ENCODE measurements at regions not wholly inside any gene's neighbourhood (a gene's known extent, or its start where the extent isn't known, plus 50 kb on each side); places are given as distances from the start of the nearest gene placed in this dataset.
"Not testable (repeated sequence)": the region's sequence is repeated elsewhere in the genome, so short reads cannot be mapped to it uniquely, and the experiment has no call there.

GRCh38 chrX:136975684-136976470 lies 57.9 kb downstream of the GPR101 start:
- no peak for DNase-seq

DNA sequence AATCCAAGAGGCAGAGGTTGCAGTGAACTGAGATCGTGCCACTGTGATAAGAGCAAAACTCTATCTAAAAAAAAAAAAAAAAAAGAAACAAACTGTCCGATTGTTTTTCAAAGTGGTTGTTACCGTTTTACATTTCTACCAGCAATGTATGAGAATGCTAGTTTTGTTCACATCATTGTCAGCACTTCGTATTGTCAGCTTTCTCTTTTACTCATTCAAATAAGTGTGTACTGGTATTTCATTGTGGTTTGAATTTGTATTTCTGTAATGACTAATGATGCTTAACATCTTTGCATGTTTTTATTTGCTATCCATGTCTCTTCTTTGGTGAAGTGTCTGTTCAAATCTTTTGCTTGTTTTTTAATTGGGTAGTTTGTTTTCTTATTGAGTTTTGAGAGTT lies 65.8 kb downstream of the GPR101 start:
- no peak for DNase-seq

DNA sequence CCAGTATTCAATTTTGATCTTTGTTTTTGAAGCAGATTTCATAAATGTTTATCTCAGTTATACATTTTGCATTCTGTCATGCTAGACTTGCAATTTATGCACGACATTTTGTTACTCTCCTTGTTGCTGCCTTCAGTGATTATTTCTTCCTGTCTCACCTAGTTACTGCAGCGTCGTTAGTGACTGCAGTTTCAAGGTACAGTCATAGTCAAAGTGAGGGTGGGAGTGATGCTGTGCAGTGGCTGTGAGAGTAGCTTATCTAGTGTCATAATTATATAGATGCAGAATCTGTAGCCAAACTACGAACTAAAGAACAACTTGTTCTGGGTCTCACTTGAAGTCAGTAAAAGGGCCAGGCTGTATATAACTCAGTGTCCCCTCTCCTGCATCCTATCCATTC lies 69.8 kb downstream of the GPR101 start:
- peak; percentile 6 for DNase-seq

DNA sequence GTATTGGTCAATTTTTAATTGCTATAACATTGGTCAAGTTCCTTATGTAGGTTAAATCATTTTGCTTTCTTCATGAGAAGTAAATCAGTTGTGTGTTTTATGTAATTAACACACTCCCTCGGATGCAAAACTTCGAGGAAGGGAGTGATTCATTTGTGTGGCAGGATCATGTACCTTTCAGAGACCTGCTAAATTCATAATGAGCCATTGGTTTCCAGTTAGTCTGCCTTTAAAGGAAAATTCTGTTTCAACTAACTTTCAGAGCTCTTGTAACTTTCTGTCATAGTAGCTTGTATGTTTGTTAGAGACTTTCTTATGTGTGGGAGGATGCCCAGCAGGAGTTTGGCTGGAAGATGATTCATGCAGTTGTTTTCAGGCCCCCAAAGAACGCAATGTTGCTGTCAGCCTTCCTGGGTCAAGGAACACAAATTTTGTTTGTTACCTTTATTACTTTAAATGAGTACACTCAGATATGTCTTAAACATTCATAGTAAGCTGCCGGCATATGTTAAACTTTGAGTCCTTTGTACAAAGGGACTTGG lies 72.1 kb downstream of the GPR101 start:
- no peak for DNase-seq

DNA sequence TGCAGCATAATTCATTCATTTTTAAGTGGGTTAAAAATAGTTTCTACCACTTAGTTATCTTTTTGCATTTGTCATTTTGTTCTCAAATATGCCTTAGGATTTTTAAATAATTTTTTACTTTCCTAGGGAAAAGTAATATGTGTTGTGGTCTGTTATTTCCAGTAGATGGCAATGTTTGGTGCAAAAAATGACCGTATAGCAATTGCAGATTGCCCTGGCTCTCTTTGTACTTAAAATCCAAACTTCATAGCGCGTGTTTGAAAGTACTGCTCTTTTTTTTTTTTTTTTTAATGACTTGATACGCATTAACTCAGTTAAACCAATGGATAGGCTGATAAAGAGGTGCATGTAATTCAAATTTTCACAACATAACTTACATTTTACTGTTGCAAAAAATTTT lies 74.4 kb upstream of the RBMX start:
- DNase-seq, result no peak

- DNase-seq, result peak; percentile 53
Observed at GRCh38 chrX:136953867-136954787, 73.6 kb upstream of the RBMX start.

GRCh38 chrX:136950211-136950610 lies 69.7 kb upstream of the RBMX start:
- DNase-seq, result no peak

- no peak for DNase-seq
Observed at GRCh38 chrX:136941396-136942337, 61.1 kb upstream of the RBMX start.

DNA sequence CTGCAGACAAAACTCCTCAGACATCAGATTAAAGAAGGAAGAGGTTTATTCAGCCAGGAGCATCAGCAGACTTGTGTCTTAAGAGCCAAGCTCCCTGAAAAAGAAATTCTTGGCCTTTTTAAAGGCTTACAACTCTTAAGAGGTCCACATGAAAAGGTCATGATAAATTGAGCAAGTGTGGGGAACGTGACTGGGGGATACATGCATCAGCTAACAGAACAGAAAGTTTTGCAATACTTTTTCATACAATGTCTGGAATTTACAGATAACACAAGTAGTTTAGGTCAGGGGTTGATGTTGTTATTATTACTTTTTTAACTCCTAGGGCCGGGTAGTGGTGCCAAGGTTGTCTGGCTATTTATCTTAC lies 55.6 kb upstream of the RBMX start:
- DNase-seq, result no peak

- DNase-seq, result not testable (repeated sequence)
Observed at GRCh38 chrX:136935533-136936182, 55.1 kb upstream of the RBMX start.

GRCh38 chrX:136934652-136935051 lies 54.1 kb upstream of the RBMX start:
- not testable (repeated sequence) for DNase-seq

DNA sequence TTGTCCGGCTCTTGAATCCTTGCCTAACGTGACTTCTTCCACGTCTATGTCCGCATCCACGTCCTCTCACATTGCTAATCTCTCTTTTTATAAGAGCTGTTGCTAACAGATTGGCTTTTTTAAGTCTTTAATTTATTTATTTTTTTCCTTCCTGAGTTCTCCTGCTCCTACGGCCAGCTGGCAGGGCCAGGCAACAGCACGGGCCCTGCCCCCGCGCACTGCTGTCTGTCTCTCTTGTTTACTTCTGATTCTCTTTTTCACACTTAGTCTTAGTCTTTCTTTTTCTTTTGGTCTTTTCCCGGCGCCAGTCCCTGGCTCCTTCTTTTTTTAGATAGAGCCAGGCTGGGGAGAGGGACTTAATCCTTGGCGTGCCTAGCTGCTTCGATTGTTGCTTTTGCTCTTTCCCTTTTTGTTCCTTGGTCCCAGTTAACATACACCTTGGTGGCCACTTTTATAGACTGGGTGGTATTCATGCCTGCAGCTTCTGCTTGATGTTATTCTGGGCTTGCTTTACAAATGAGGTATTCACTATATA lies 53.2 kb upstream of the RBMX start:
- DNase-seq, result no peak

DNA sequence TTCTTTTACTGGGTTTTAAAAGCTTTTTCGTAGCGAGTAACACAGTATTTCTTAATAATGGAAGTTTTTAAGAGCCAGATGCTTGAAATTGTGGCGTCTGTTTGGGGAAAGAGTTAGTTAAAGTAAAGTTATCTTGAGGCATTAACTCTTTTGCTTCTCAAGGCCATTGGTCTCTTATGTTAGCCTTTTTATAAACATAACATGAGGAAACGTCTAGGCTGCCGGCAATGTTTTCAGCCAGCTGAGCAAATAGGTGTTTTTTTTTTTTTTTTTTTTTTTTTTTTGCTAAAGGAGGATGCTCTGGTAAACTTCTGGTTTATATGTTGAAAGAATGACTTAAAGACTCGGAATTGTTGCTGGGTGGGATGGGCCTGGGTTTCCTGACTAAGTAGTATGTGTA lies 51.1 kb upstream of the RBMX start:
- no peak for DNase-seq
